Naive thymus-derived CD8-positive, alpha-beta T cell (primary cell): ENCODE measurements at regions not wholly inside any gene's neighbourhood (a gene's known extent, or its start where the extent isn't known, plus 50 kb on each side); places are given as distances from the start of the nearest gene placed in this dataset.

ENCODE experiments used
- ATAC-seq, 2 donors: fragments of 150-1000 bp; cut with Tn5 transposase in 1 of 2; sonication (Bioruptor Pico), chemical (Tn5 transposase) in 1 of 2; 1 replicate in 1 of 2; 2 replicates in 1 of 2; pipeline ENCODE4 v1.10.0; 2021; ENCODE audit warnings: mild to moderate bottlenecking in 2 of 2, moderate library complexity in 2 of 2
- POLR2A ChIA-PET: fragments of 350-600 bp; sonication (Branson Sonifier 250); formaldehyde crosslinking; loops from one replicate; lab custom pipeline; 2021; ENCODE audit warnings: antibody characterized with exemption; lab: Charles Lee
- DNase-seq, 10 donors: peaks; one replicate each; pipeline versions ENCODE4 v3.0.0 to v3.0.0-alpha.2; 2020 to 2022
- H3K27ac Mint-ChIP-seq, 10 donors: one replicate each; pipeline ENCODE4 v1.8.0; 2020 to 2022; ENCODE audit warnings: mild to moderate bottlenecking in 10 of 10, mixed read lengths in 10 of 10, moderate library complexity in 4 of 10, inconsistent platforms in 1 of 10
- H3K27me3 Mint-ChIP-seq, 5 donors: one replicate each; pipeline ENCODE4 v1.8.0; 2021 to 2022; ENCODE audit warnings: mixed read lengths in 5 of 5
- H3K36me3 Mint-ChIP-seq, 3 donors: one replicate each; pipeline ENCODE4 v1.8.0; 2020 to 2022; ENCODE audit warnings: mixed read lengths in 3 of 3, mild to moderate bottlenecking in 2 of 3, inconsistent platforms in 1 of 3
- H3K4me1 Mint-ChIP-seq, 4 donors: one replicate each; pipeline ENCODE4 v1.8.0; 2021 to 2022; ENCODE audit warnings: mixed read lengths in 4 of 4
- H3K4me3 Mint-ChIP-seq, 10 donors: one replicate each; pipeline ENCODE4 v1.8.0; 2020 to 2022; ENCODE audit warnings: mild to moderate bottlenecking in 10 of 10, mixed read lengths in 10 of 10, moderate library complexity in 6 of 10, inconsistent platforms in 1 of 10
- H3K9me3 Mint-ChIP-seq, 9 donors: one replicate each; pipeline ENCODE4 v1.8.0; 2020 to 2022; ENCODE audit warnings: mixed read lengths in 9 of 9, mild to moderate bottlenecking in 3 of 9, inconsistent platforms in 1 of 9, moderate library complexity in 1 of 9

- Mint-ChIP-seq H3K9me3 (no peaks in the 10 kb centered on the region), H3K4me3 (no peak overlapping the region), H3K4me1 (peaks cover 11 to 28% (median 26%) of the 10 kb centered on the region in 4 donors), H3K36me3 (no peaks in the 10 kb centered on the region), H3K27me3 (no peaks in the 10 kb centered on the region), H3K27ac (no peak overlapping the region)
- DNase-seq, result no peak
- POLR2A ChIA-PET, result no interaction called here
- ATAC-seq, result no peak
Measured at GRCh38 chr9:20212806-20213205, 409.5 kb downstream of the MLLT3 start.

- H3K4me1 Mint-ChIP-seq, result peaks cover 16 to 38% (median 32%) of the 10 kb centered on the region in 4 donors
Measured at GRCh38 chr9:20209391-20210340, 412.6 kb downstream of the MLLT3 start.

GRCh38 chr9:20208961-20209371 is 413.3 kb downstream of the MLLT3 start:
- peak in 1 of 10 donors; percentile 9 for DNase-seq
- no peaks in the 10 kb centered on the region for H3K36me3 Mint-ChIP-seq
- POLR2A ChIA-PET, result interaction anchor here (0.6 to 0.9 kb wide), 2 partner anchors 23 to 51 kb away, joined by 3 to 4 read pairs; no protein-coding TSS in a partner anchor
- H3K27ac Mint-ChIP-seq, result peak overlapping the region in 9 of 10 donors; percentile 40 to 89 (median 81)
- no peaks in the 10 kb centered on the region for H3K27me3 Mint-ChIP-seq
- ATAC-seq, result no peak
- H3K4me1 Mint-ChIP-seq, result peaks cover 16 to 38% (median 32%) of the 10 kb centered on the region in 4 donors
- H3K9me3 Mint-ChIP-seq, result no peaks in the 10 kb centered on the region
- peak overlapping the region; percentile 59 to 85 (median 72) for H3K4me3 Mint-ChIP-seq

More at GRCh38 chr9:20209391-20210340, 412.6 kb downstream of the MLLT3 start:
- no peaks in the 10 kb centered on the region for H3K27me3 Mint-ChIP-seq
- DNase-seq, result peak in 9 of 10 donors; percentile 16 to 86 (median 69)
- POLR2A ChIA-PET, result interaction anchor here (0.6 to 0.9 kb wide), 3 partner anchors 24 to 159 kb away, joined by 3 to 4 read pairs (median 4); no protein-coding TSS in a partner anchor
- H3K4me3 Mint-ChIP-seq, result peak overlapping the region; percentile 59 to 85 (median 72)
- peak; percentile 88 to 91 for ATAC-seq
- H3K27ac Mint-ChIP-seq, result peak overlapping the region; percentile 40 to 89 (median 80)
- H3K9me3 Mint-ChIP-seq, result no peaks in the 10 kb centered on the region
- no peaks in the 10 kb centered on the region for H3K36me3 Mint-ChIP-seq

GRCh38 chr9:20208226-20208625 is 414.1 kb downstream of the MLLT3 start:
- POLR2A ChIA-PET, result no interaction called here
- Mint-ChIP-seq H3K9me3 (no peaks in the 10 kb centered on the region), H3K27me3 (no peaks in the 10 kb centered on the region), H3K36me3 (no peaks in the 10 kb centered on the region), H3K4me3 (peak overlapping the region in 6 of 10 donors; percentile 21 to 77 (median 32)), H3K4me1 (peaks cover 16 to 38% (median 32%) of the 10 kb centered on the region in 4 donors), H3K27ac (peak overlapping the region in 2 of 10 donors; percentile 12 to 44)
- DNase-seq, result no peak
- no peak for ATAC-seq

GRCh38 chr9:20207176-20207575 is 415.1 kb downstream of the MLLT3 start:
- ATAC-seq (no peak), DNase-seq (no peak)
- no peaks in the 10 kb centered on the region for H3K9me3 Mint-ChIP-seq
- H3K27ac Mint-ChIP-seq, result no peak overlapping the region
- H3K27me3 Mint-ChIP-seq, result no peaks in the 10 kb centered on the region
- peaks cover 20 to 42% (median 36%) of the 10 kb centered on the region in 4 donors for H3K4me1 Mint-ChIP-seq
- POLR2A ChIA-PET, result no interaction called here
- no peaks in the 10 kb centered on the region for H3K36me3 Mint-ChIP-seq
- no peak overlapping the region for H3K4me3 Mint-ChIP-seq

- peaks cover 24 to 53% (median 40%) of the 10 kb centered on the region in 4 donors for H3K4me1 Mint-ChIP-seq
- no peaks in the 10 kb centered on the region for H3K9me3 Mint-ChIP-seq
- H3K27me3 Mint-ChIP-seq, result no peaks in the 10 kb centered on the region
- H3K27ac Mint-ChIP-seq, result no peak overlapping the region
- DNase-seq, result no peak
- no peak for ATAC-seq
- POLR2A ChIA-PET, result interaction anchor here (0.7 kb wide), 1 partner anchor 13 kb away, joined by 5 read pairs; no protein-coding TSS in a partner anchor
- H3K4me3 Mint-ChIP-seq, result no peak overlapping the region
- no peaks in the 10 kb centered on the region for H3K36me3 Mint-ChIP-seq
Measured at GRCh38 chr9:20205821-20206220, 416.5 kb downstream of the MLLT3 start.

GRCh38 chr9:20200991-20201431 is 412.2 kb upstream of the SLC24A2 start:
- Mint-ChIP-seq H3K4me1 (peaks cover 16 to 34% (median 18%) of the 10 kb centered on the region in 4 donors), H3K36me3 (peaks cover 0 to 8% (median 0%) of the 10 kb centered on the region in 3 donors), H3K9me3 (peaks cover 0 to 11% (median under 1%) of the 10 kb centered on the region in 9 donors), H3K27me3 (no peaks in the 10 kb centered on the region), H3K27ac (peak overlapping the region in 1 of 10 donors; percentile 38), H3K4me3 (peak overlapping the region in 1 of 10 donors; percentile 51)
- DNase-seq (no peak), ATAC-seq (no peak)
- POLR2A ChIA-PET, result no interaction called here

- POLR2A ChIA-PET, result no interaction called here
- H3K27me3 Mint-ChIP-seq, result no peaks in the 10 kb centered on the region
- H3K36me3 Mint-ChIP-seq, result peaks cover 0 to 8% (median 2%) of the 10 kb centered on the region in 3 donors
- no peak overlapping the region for H3K4me3 Mint-ChIP-seq
- DNase-seq (no peak), ATAC-seq (no peak)
- H3K27ac Mint-ChIP-seq, result no peak overlapping the region
- H3K9me3 Mint-ChIP-seq, result peaks cover 0 to 15% (median 5%) of the 10 kb centered on the region in 9 donors
- H3K4me1 Mint-ChIP-seq, result peaks cover 16 to 34% (median 18%) of the 10 kb centered on the region in 4 donors
Measured at GRCh38 chr9:20200581-20200980, 411.7 kb upstream of the SLC24A2 start.

- Mint-ChIP-seq H3K9me3 (peaks cover 0 to 25% (median 11%) of the 10 kb centered on the region in 9 donors), H3K36me3 (peaks cover 0 to 12% (median 5%) of the 10 kb centered on the region in 3 donors), H3K4me3 (no peak overlapping the region), H3K27ac (peak overlapping the region in 1 of 10 donors; percentile 19), H3K27me3 (no peaks in the 10 kb centered on the region), H3K4me1 (peaks cover 16 to 34% (median 18%) of the 10 kb centered on the region in 4 donors)
- DNase-seq (no peak), ATAC-seq (no peak)
- POLR2A ChIA-PET, result no interaction called here
Measured at GRCh38 chr9:20199111-20199510, 410.3 kb upstream of the SLC24A2 start.

- peaks cover 0 to 12% (median 5%) of the 10 kb centered on the region in 3 donors for H3K36me3 Mint-ChIP-seq
- peak overlapping the region in 2 of 10 donors; percentile 57 to 68 for H3K27ac Mint-ChIP-seq
- H3K27me3 Mint-ChIP-seq, result no peaks in the 10 kb centered on the region
- H3K4me3 Mint-ChIP-seq, result peak overlapping the region in 3 of 10 donors; percentile 3 to 44 (median 18)
- no peak for DNase-seq
- peak in 1 of 2 donors; percentile 45 for ATAC-seq
- H3K4me1 Mint-ChIP-seq, result peaks cover 16 to 34% (median 18%) of the 10 kb centered on the region in 4 donors
- POLR2A ChIA-PET, result no interaction called here
- H3K9me3 Mint-ChIP-seq, result peaks cover 0 to 30% (median 11%) of the 10 kb centered on the region in 9 donors
Measured at GRCh38 chr9:20197976-20198685, 409.3 kb upstream of the SLC24A2 start.

- no peak for ATAC-seq
- no peaks in the 10 kb centered on the region for H3K27me3 Mint-ChIP-seq
- POLR2A ChIA-PET, result no interaction called here
- no peak overlapping the region for H3K27ac Mint-ChIP-seq
- H3K4me1 Mint-ChIP-seq, result peaks cover 0 to 8% (median 1%) of the 10 kb centered on the region in 4 donors
- DNase-seq, result no peak
- H3K4me3 Mint-ChIP-seq, result no peak overlapping the region
- peaks cover 0 to 14% (median 7%) of the 10 kb centered on the region in 3 donors for H3K36me3 Mint-ChIP-seq
- H3K9me3 Mint-ChIP-seq, result peaks cover 0 to 40% (median 14%) of the 10 kb centered on the region in 9 donors
Measured at GRCh38 chr9:20191228-20191840, 402.5 kb upstream of the SLC24A2 start.

GRCh38 chr9:20189871-20190270 is 401.0 kb upstream of the SLC24A2 start:
- ATAC-seq (no peak), DNase-seq (no peak)
- peaks cover 0 to 9% (median 2%) of the 10 kb centered on the region in 3 donors for H3K36me3 Mint-ChIP-seq
- no peak overlapping the region for H3K27ac Mint-ChIP-seq
- H3K4me3 Mint-ChIP-seq, result no peak overlapping the region
- H3K4me1 Mint-ChIP-seq, result peaks cover 0 to 8% (median 1%) of the 10 kb centered on the region in 4 donors
- H3K27me3 Mint-ChIP-seq, result no peaks in the 10 kb centered on the region
- POLR2A ChIA-PET, result no interaction called here
- H3K9me3 Mint-ChIP-seq, result peaks cover 0 to 27% (median 5%) of the 10 kb centered on the region in 9 donors
